ENCODE measurements at regions not wholly inside any gene's neighbourhood (a gene's known extent, or its start where the extent isn't known, plus 50 kb on each side); places are given as distances from the start of the nearest gene placed in this dataset.
"Not testable (repeated sequence)": the region's sequence is repeated elsewhere in the genome, so short reads cannot be mapped to it uniquely, and the experiment has no call there.

GRCh38 chr5:152701305-152701949, 296.3 kb upstream of the NMUR2 start:
- DNase-seq (ENCODE audit: low read depth) = no peak

GRCh38 chr5:152704286-152704685, 299.2 kb upstream of the NMUR2 start:
- DNase-seq (ENCODE audit: low read depth) = no peak

- no peak for DNase-seq (ENCODE audit: low read depth)
Observed at GRCh38 chr5:152711801-152712388, 306.8 kb upstream of the NMUR2 start.

GRCh38 chr5:152717393-152717792, 312.3 kb upstream of the NMUR2 start:
- no peak for DNase-seq (ENCODE audit: low read depth)

GRCh38 chr5:152723482-152723881, 318.4 kb upstream of the NMUR2 start:
- DNase-seq (ENCODE audit: low read depth) = no peak

GRCh38 chr5:152730176-152730575, 325.1 kb upstream of the NMUR2 start:
- no peak for DNase-seq (ENCODE audit: low read depth)

- no peak for DNase-seq (ENCODE audit: low read depth)
Observed at GRCh38 chr5:152736906-152737305, 331.8 kb upstream of the NMUR2 start.

- no peak for DNase-seq (ENCODE audit: low read depth)
Observed at GRCh38 chr5:152739916-152740315, 334.8 kb upstream of the NMUR2 start.

- not testable (repeated sequence) for DNase-seq (ENCODE audit: low read depth)
Observed at GRCh38 chr5:152741126-152741525, 336.0 kb upstream of the NMUR2 start.

- DNase-seq (ENCODE audit: low read depth) = not testable (repeated sequence)
Observed at GRCh38 chr5:152787709-152788217, 382.7 kb upstream of the NMUR2 start.

GRCh38 chr5:152801886-152802285, 396.8 kb upstream of the NMUR2 start:
- DNase-seq (ENCODE audit: low read depth) = no peak

GRCh38 chr5:152804179-152804578, 399.1 kb upstream of the NMUR2 start:
- no peak for DNase-seq (ENCODE audit: low read depth)

GRCh38 chr5:152811988-152812387, 406.9 kb upstream of the NMUR2 start:
- DNase-seq (ENCODE audit: low read depth) = no peak

GRCh38 chr5:152813526-152813925, 408.4 kb upstream of the NMUR2 start:
- no peak for DNase-seq (ENCODE audit: low read depth)

GRCh38 chr5:152819891-152820290, 414.8 kb upstream of the NMUR2 start:
- no peak for DNase-seq (ENCODE audit: low read depth)

- DNase-seq (ENCODE audit: low read depth) = no peak
Observed at GRCh38 chr5:152824316-152824715, 419.2 kb upstream of the NMUR2 start.

GRCh38 chr5:152838241-152838786, 433.2 kb upstream of the NMUR2 start:
- no peak for DNase-seq (ENCODE audit: low read depth)

GRCh38 chr5:152844713-152845112, 439.6 kb upstream of the NMUR2 start:
- DNase-seq (ENCODE audit: low read depth) = no peak

GRCh38 chr5:152853361-152853760, 448.3 kb upstream of the NMUR2 start:
- no peak for DNase-seq (ENCODE audit: low read depth)

GRCh38 chr5:152855441-152855840, 450.4 kb upstream of the NMUR2 start:
- DNase-seq (ENCODE audit: low read depth) = no peak

GRCh38 chr5:152861231-152861630, 456.2 kb upstream of the NMUR2 start:
- DNase-seq (ENCODE audit: low read depth) = no peak

GRCh38 chr5:152864447-152864846, 459.4 kb upstream of the NMUR2 start:
- no peak for DNase-seq (ENCODE audit: low read depth)

GRCh38 chr5:152864991-152865390, 459.9 kb upstream of the NMUR2 start:
- no peak for DNase-seq (ENCODE audit: low read depth)

- no peak for DNase-seq (ENCODE audit: low read depth)
Observed at GRCh38 chr5:152869971-152870370, 464.9 kb upstream of the NMUR2 start.

Data from stromal cell of bone marrow (primary cell).